BJ (cell line): ENCODE measurements at regions not wholly inside any gene's neighbourhood (a gene's known extent, or its start where the extent isn't known, plus 50 kb on each side); places are given as distances from the start of the nearest gene placed in this dataset.

Experiments used
- CTCF ChIA-PET: fragments of 350-600 bp; formaldehyde crosslinking; extraction: SDS; loops from one replicate; lab custom pipeline; 2021; ENCODE audit warnings: antibody characterized with exemption, inconsistent platforms; lab: Yijun Ruan, JAX
- POLR2A ChIA-PET: fragments of 300-600 bp; sonication (Branson Sonifier 250); formaldehyde crosslinking; extraction: SDS; loops from one replicate; lab custom pipeline; 2021; ENCODE audit warnings: antibody characterized with exemption; lab: Charles Lee
- DNase-seq: peaks from one replicate; pipeline ENCODE4 v3.0.0-alpha.2; 2011; ENCODE audit warnings: low read depth
- H3K27me3 ChIP-seq: 2 replicates; pipeline ENCODE4 v1.6.0; 2011; ENCODE audit warnings: low read length; ENCODE audit not compliant: control insufficient read depth, insufficient read depth
- H3K36me3 ChIP-seq: 2 replicates; pipeline ENCODE4 v1.5.1; 2011; ENCODE audit warnings: low read length; ENCODE audit not compliant: control insufficient read depth, insufficient read depth
- H3K4me3 ChIP-seq: 2 replicates; pipeline ENCODE4 v1.5.1; 2011; ENCODE audit warnings: low read depth, mild to moderate bottlenecking, control low read depth, low read length
- TF ChIP-seq, protein P1 (sequence below): IDR thresholded peaks from 2 replicates; pipeline ENCODE4 v1.5.1; 2011; ENCODE audit warnings: low read depth, mild to moderate bottlenecking, control low read depth, inconsistent platforms, low read length, moderate library complexity; ENCODE audit not compliant: insufficient read depth

DNA sequence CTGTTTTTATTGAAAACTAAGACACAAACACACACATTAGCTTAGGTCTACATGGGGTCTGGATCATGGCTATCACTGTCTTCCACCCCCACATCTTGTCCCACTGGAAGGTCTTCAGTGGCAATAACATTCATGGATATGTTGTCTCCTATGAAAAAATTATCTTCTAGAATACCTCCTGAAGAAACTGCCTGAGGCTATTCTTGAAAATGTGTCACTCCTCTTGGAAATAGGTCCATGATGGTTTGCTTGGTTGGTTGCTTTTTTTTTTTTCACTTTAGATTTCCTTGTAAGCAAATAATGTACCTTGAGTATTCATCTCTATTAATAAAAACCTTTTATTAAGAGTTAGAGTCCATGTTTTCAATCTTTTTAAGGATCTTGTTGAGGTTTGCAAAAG, 195.3 kb upstream of the PDE5A start:
- no peak overlapping the region for H3K4me3 ChIP-seq
- TF ChIP-seq, protein P1, sequence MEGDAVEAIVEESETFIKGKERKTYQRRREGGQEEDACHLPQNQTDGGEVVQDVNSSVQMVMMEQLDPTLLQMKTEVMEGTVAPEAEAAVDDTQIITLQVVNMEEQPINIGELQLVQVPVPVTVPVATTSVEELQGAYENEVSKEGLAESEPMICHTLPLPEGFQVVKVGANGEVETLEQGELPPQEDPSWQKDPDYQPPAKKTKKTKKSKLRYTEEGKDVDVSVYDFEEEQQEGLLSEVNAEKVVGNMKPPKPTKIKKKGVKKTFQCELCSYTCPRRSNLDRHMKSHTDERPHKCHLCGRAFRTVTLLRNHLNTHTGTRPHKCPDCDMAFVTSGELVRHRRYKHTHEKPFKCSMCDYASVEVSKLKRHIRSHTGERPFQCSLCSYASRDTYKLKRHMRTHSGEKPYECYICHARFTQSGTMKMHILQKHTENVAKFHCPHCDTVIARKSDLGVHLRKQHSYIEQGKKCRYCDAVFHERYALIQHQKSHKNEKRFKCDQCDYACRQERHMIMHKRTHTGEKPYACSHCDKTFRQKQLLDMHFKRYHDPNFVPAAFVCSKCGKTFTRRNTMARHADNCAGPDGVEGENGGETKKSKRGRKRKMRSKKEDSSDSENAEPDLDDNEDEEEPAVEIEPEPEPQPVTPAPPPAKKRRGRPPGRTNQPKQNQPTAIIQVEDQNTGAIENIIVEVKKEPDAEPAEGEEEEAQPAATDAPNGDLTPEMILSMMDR = no peak
- H3K27me3 ChIP-seq = no peaks in the 10 kb centered on the region
- H3K36me3 ChIP-seq = no peaks in the 10 kb centered on the region
- CTCF ChIA-PET = no interaction called here
- DNase-seq = no peak
- POLR2A ChIA-PET = no interaction called here

DNA sequence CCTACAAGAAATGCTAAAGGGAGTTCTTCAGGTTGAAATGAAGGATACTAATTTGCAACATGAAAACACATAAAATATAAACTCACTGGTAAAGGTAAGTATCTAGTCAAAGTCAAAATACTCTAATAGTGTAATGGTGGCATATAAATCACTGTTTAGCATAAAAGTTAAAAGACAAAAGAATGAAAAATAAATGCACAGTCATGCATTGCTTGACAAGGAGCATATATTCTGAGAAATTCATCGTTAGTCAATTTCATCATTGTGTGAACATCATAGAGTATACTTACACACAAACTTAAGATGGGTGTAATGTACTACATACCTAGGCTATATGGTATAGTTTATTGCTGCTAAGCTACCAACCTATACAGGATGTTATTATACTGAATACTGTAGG, 194.4 kb upstream of the PDE5A start:
- Histone ChIP-seq H3K27me3 (no peaks in the 10 kb centered on the region), H3K36me3 (no peaks in the 10 kb centered on the region), H3K4me3 (no peak overlapping the region)
- TF ChIP-seq, protein P1 = no peak
- POLR2A ChIA-PET = no interaction called here
- no peak for DNase-seq
- CTCF ChIA-PET = no interaction called here

DNA sequence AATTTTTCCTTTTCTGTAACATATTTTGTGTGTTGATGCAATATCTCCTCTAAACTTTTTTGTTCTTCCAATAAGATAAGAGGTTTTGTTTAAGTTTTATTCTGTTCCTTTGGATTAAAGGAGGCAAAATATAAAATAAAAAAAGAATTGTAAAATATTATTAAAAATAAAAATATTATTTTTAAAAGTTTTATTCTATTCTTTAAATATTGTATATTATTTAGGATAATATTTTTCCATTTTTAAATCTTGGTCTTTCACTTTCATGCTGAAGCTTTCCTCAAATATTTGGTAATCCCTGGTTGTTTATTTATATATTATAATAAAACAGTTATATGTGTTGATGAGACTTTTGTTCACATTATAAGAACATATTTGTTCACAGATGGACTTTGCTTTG, 187.9 kb upstream of the PDE5A start:
- CTCF ChIA-PET = no interaction called here

DNA sequence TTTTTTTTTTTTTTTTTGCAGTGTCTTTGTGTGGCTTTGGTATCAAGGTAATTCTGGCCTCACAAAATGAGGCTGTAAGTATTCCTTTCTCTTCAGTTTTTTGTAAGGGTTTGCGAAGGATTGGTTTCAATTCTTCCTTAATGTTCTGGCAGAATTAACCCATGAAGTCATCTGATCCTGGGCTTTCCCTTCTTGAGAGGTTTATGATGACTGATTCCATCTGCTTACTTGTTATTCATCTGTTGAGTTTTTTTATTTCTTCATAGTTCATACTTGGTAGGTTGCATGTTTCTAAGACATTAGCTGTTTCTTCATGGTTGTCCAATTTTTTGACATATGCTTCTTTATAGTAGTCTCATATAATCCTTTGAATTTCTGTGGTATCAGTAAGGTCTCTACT, 181.4 kb upstream of the PDE5A start:
- no peaks in the 10 kb centered on the region for H3K27me3 ChIP-seq
- CTCF ChIA-PET = no interaction called here
- POLR2A ChIA-PET = no interaction called here
- H3K36me3 ChIP-seq = no peaks in the 10 kb centered on the region
- TF ChIP-seq, protein P1 = no peak
- DNase-seq = no peak
- H3K4me3 ChIP-seq = no peak overlapping the region

More for the DNA sequence above, 187.9 kb upstream of the PDE5A start:
- POLR2A ChIA-PET = no interaction called here
- H3K36me3 ChIP-seq = no peaks in the 10 kb centered on the region
- DNase-seq = no peak
- H3K27me3 ChIP-seq = no peaks in the 10 kb centered on the region
- H3K4me3 ChIP-seq = no peak overlapping the region
- TF ChIP-seq, protein P1 = no peak

DNA sequence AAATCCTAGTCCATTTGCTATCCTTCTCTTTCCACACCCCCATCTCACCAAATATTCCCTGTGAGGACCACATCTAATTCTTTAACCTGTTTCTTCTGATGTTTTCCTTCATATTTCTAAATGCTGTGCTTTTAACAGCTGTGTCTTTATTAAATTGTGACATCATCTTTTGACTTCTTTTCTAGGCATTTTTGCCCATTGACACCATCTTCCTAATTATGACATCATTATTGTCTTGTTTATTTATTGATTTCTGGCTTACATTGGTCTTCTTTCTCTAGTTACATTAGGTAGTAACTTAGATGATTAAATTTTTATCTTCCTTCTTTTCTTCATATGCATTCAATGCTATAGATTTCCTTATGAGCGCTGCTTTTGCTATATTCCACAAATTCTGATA, 175.8 kb upstream of the PDE5A start:
- CTCF ChIA-PET = no interaction called here

More for the DNA sequence above, 175.8 kb upstream of the PDE5A start:
- TF ChIP-seq, protein P1 = no peak
- H3K36me3 ChIP-seq = no peaks in the 10 kb centered on the region
- no peaks in the 10 kb centered on the region; the same call in 1 of the 2 replicates for H3K27me3 ChIP-seq
- no peak overlapping the region for H3K4me3 ChIP-seq
- DNase-seq = no peak
- POLR2A ChIA-PET = no interaction called here
